ENCODE measurements at regions not wholly inside any gene's neighbourhood (a gene's known extent, or its start where the extent isn't known, plus 50 kb on each side); places are given as distances from the start of the nearest gene placed in this dataset.

- H3K27ac Mint-ChIP-seq = no peak overlapping the region
- H3K9me3 Mint-ChIP-seq = peaks cover 6% of the 10 kb centered on the region
- ATAC-seq (ENCODE audit: low read depth) (no peak), DNase-seq (no peak)
- intact Hi-C loops (cut with micrococcal nuclease) = no loop called here
- ChIA-PET CTCF (no interaction called here), POLR2A (no interaction called here)
- no peaks in the 10 kb centered on the region for H3K36me3 Mint-ChIP-seq (ENCODE audit: low read depth)
- H3K4me1 Mint-ChIP-seq = no peaks in the 10 kb centered on the region
- TF ChIP-seq CTCF (IDR thresholded peaks at IDR 0.05) = no peak
- no peak overlapping the region for H3K4me3 Mint-ChIP-seq
- no peaks in the 10 kb centered on the region for H3K27me3 Mint-ChIP-seq
Observed at GRCh38 chr2:220779511-220779910, 792.6 kb downstream of the EPHA4 start.

- CTCF ChIA-PET = no interaction called here
- Mint-ChIP-seq H3K27ac (no peak overlapping the region), H3K4me1 (no peaks in the 10 kb centered on the region), H3K4me3 (no peak overlapping the region), H3K9me3 (peaks cover 6% of the 10 kb centered on the region), H3K36me3 (ENCODE audit: low read depth) (no peaks in the 10 kb centered on the region), H3K27me3 (no peaks in the 10 kb centered on the region)
- TF ChIP-seq CTCF (IDR thresholded peaks at IDR 0.05) = no peak
- intact Hi-C loops (cut with micrococcal nuclease) = no loop called here
- ATAC-seq (ENCODE audit: low read depth) (no peak), DNase-seq (no peak)
- POLR2A ChIA-PET = no interaction called here
Observed at GRCh38 chr2:220779931-220780330, 792.2 kb downstream of the EPHA4 start.

- Mint-ChIP-seq H3K27me3 (no peaks in the 10 kb centered on the region), H3K27ac (no peak overlapping the region), H3K9me3 (peaks cover 6% of the 10 kb centered on the region), H3K4me1 (no peaks in the 10 kb centered on the region), H3K4me3 (no peak overlapping the region), H3K36me3 (ENCODE audit: low read depth) (no peaks in the 10 kb centered on the region)
- intact Hi-C loops (cut with micrococcal nuclease) = no loop called here
- ChIA-PET CTCF (no interaction called here), POLR2A (no interaction called here)
- no peak for TF ChIP-seq CTCF (IDR thresholded peaks at IDR 0.05)
- no peak for DNase-seq
- no peak for ATAC-seq (ENCODE audit: low read depth)
Observed at GRCh38 chr2:220781622-220782241, 790.4 kb downstream of the EPHA4 start.

GRCh38 chr2:220782609-220783113 lies 789.4 kb downstream of the EPHA4 start:
- no peak for TF ChIP-seq CTCF (IDR thresholded peaks at IDR 0.05)
- Mint-ChIP-seq H3K36me3 (ENCODE audit: low read depth) (no peaks in the 10 kb centered on the region), H3K27ac (no peak overlapping the region), H3K9me3 (peaks cover 6% of the 10 kb centered on the region), H3K27me3 (no peaks in the 10 kb centered on the region), H3K4me3 (no peak overlapping the region), H3K4me1 (no peaks in the 10 kb centered on the region)
- ATAC-seq (ENCODE audit: low read depth) (no peak), DNase-seq (no peak)
- intact Hi-C loops (cut with micrococcal nuclease) = no loop called here
- POLR2A ChIA-PET = no interaction called here
- CTCF ChIA-PET = no interaction called here

GRCh38 chr2:220783671-220784070 lies 788.4 kb downstream of the EPHA4 start:
- ATAC-seq (ENCODE audit: low read depth) = no peak
- TF ChIP-seq CTCF (IDR thresholded peaks at IDR 0.05) = no peak
- Mint-ChIP-seq H3K4me1 (no peaks in the 10 kb centered on the region), H3K36me3 (ENCODE audit: low read depth) (no peaks in the 10 kb centered on the region), H3K9me3 (peaks cover 6% of the 10 kb centered on the region), H3K4me3 (no peak overlapping the region), H3K27ac (no peak overlapping the region), H3K27me3 (no peaks in the 10 kb centered on the region)
- ChIA-PET POLR2A (no interaction called here), CTCF (no interaction called here)
- no peak for DNase-seq
- intact Hi-C loops (cut with micrococcal nuclease) = no loop called here
